H1 (cell line): ENCODE measurements at regions not wholly inside any gene's neighbourhood (a gene's known extent, or its start where the extent isn't known, plus 50 kb on each side); places are given as distances from the start of the nearest gene placed in this dataset.

Source experiments
- CBX5 ChIP-seq: fragments of 300-800, 300-1000 bp; sonication (generic); IDR thresholded peaks from 2 replicates; pipeline ENCODE4 v1.7.1; 2016; ENCODE audit warnings: antibody characterized with exemption, low read length, low read depth
- CTCF ChIP-seq, 3 experiments: IDR thresholded peaks; 1 replicate in 2 of 3; 2 replicates in 1 of 3; pipeline versions ENCODE4 v1.5.1 to v1.6.1; 2011; ENCODE audit warnings: low read length in 3 of 3, mild to moderate bottlenecking in 3 of 3, inconsistent platforms in 2 of 3, low read depth in 1 of 3, moderate library complexity in 1 of 3; ENCODE audit not compliant: insufficient read depth in 1 of 3; ENCODE audit errors: control extremely low read depth in 1 of 3
- EGR1 ChIP-seq: IDR thresholded peaks from 2 replicates; pipeline ENCODE4 v1.6.1; 2011; ENCODE audit warnings: low read depth, low read length, borderline replicate concordance
- MAX ChIP-seq: IDR thresholded peaks from 2 replicates; pipeline ENCODE4 v1.6.1; 2012; ENCODE audit warnings: inconsistent platforms
- POLR2A ChIP-seq, 2 experiments: IDR thresholded peaks; 1 replicate in 1 of 2; 2 replicates in 1 of 2; pipeline ENCODE4 v1.6.1; 2011; ENCODE audit warnings: low read depth in 2 of 2, low read length in 2 of 2, mild to moderate bottlenecking in 2 of 2; ENCODE audit errors: control extremely low read depth in 1 of 2
- SIRT6 ChIP-seq: IDR thresholded peaks from one replicate; pipeline ENCODE4 v1.7.1; 2012; ENCODE audit warnings: low read length, inconsistent platforms
- TAF1 ChIP-seq: IDR thresholded peaks from 2 replicates; pipeline ENCODE4 v1.6.1; 2011; ENCODE audit warnings: mild to moderate bottlenecking, low read depth, low read length

GRCh38 chr11:119902656-119903231, 173.7 kb upstream of the NECTIN1 start (continued):
- no peak for TF ChIP-seq CTCF (IDR thresholded peaks at IDR 0.05; ENCODE audit: control extremely low read depth in 1 of 3, insufficient read depth in 1 of 3, low read depth in 1 of 3, low read length in 3 of 3)
- no peak for TF ChIP-seq MAX
- TF ChIP-seq TAF1, result no peak
- TF ChIP-seq CBX5, result no peak
- TF ChIP-seq EGR1, result no peak
- TF ChIP-seq SIRT6, result no peak
- TF ChIP-seq POLR2A (IDR thresholded peaks at IDR 0.05; ENCODE audit: control extremely low read depth in 1 of 2, low read depth in 2 of 2, low read length in 2 of 2), result no peak
